GM06990 (cell line): ENCODE measurements at regions not wholly inside any gene's neighbourhood (a gene's known extent, or its start where the extent isn't known, plus 50 kb on each side); places are given as distances from the start of the nearest gene placed in this dataset.
"Not testable (repeated sequence)": the region's sequence is repeated elsewhere in the genome, so short reads cannot be mapped to it uniquely, and the experiment has no call there.

Source experiments
- DNase-seq: peaks from one replicate; pipeline ENCODE4 v3.0.0-alpha.2; 2011; ENCODE audit not compliant: insufficient read length; ENCODE audit errors: extremely low read depth
- H3K27me3 ChIP-seq: replicated peaks from 2 replicates; pipeline ENCODE4 v1.6.0; 2011; ENCODE audit warnings: low read length; ENCODE audit not compliant: control insufficient read depth, insufficient read depth
- H3K36me3 ChIP-seq: 2 replicates; pipeline ENCODE4 v1.5.1; 2011; ENCODE audit warnings: low read length; ENCODE audit not compliant: control insufficient read depth, insufficient read depth
- H3K4me3 ChIP-seq: replicated peaks from 2 replicates; pipeline ENCODE4 v1.5.1; 2011; ENCODE audit warnings: low read depth, mild to moderate bottlenecking, control low read depth, low read length
- TF ChIP-seq, protein P1 (sequence below): IDR thresholded peaks from 2 replicates; pipeline ENCODE4 v1.5.1; 2011; ENCODE audit warnings: low read length, control low read depth, mild to moderate bottlenecking, inconsistent platforms; ENCODE audit not compliant: insufficient read depth, poor library complexity, severe bottlenecking

DNA sequence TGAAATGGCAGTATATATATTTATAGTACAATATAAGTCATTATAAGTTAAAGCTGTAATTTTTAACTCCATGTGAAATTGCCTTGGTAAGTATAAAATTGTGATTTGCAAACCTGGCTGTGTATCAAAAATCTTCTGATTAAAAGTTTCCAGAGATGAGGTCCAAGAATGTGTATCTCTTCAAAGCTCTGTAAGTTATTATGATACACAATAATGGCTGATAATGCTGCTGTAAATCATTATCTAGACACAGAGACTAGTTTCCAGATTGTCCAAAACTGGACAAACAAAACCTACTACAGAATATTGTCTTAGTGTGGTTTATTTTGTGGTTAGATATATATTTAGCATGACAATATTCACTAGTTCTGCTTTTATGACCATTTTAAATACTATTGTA lies 514.8 kb downstream of the SLC6A15 start:
- Histone ChIP-seq H3K27me3 (no peaks in the 10 kb centered on the region), H3K4me3 (no peak overlapping the region), H3K36me3 (no peaks in the 10 kb centered on the region)
- TF ChIP-seq, protein P1, sequence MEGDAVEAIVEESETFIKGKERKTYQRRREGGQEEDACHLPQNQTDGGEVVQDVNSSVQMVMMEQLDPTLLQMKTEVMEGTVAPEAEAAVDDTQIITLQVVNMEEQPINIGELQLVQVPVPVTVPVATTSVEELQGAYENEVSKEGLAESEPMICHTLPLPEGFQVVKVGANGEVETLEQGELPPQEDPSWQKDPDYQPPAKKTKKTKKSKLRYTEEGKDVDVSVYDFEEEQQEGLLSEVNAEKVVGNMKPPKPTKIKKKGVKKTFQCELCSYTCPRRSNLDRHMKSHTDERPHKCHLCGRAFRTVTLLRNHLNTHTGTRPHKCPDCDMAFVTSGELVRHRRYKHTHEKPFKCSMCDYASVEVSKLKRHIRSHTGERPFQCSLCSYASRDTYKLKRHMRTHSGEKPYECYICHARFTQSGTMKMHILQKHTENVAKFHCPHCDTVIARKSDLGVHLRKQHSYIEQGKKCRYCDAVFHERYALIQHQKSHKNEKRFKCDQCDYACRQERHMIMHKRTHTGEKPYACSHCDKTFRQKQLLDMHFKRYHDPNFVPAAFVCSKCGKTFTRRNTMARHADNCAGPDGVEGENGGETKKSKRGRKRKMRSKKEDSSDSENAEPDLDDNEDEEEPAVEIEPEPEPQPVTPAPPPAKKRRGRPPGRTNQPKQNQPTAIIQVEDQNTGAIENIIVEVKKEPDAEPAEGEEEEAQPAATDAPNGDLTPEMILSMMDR = no peak
- DNase-seq = no peak

DNA sequence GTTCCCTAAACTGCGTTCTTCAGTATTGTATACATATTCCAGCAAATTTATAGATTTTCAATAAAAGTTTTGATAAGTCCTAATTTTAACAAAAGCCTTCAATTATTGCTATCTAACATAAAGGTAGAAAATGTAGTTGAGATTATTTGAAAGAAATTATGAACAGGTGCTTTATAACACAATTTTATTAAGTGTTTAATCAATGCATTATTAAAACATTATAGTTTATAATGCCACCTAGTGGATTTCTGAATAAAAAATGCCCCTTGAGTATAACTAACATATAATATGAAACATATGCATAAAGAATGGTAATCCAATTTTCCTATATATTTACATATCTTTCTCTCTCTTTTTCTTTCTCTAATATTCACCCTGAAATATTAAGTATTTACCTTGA lies 515.3 kb downstream of the SLC6A15 start:
- Histone ChIP-seq H3K36me3 (no peaks in the 10 kb centered on the region), H3K4me3 (no peak overlapping the region), H3K27me3 (no peaks in the 10 kb centered on the region)
- DNase-seq = no peak
- TF ChIP-seq, protein P1 = no peak

DNA sequence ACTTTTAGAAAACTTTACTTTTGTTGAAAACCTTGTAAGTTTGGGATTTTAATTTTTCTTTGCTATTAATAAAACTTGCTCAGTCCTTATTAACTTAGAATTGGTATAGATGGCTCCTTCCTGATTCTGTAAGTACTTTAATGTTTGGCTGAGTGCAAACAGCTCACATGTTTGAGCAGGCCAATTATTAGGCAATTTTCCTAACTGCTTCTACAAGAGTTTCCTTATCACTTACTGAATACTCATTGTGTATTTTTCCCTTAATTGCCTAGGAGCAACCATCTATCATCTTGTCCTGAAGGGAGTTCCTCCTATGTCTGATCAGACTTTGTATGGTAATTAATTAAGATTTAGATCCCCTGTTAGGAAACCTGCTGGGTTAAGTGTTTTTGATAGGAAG lies 521.4 kb downstream of the SLC6A15 start:
- H3K27me3 ChIP-seq = not testable (repeated sequence)

DNA sequence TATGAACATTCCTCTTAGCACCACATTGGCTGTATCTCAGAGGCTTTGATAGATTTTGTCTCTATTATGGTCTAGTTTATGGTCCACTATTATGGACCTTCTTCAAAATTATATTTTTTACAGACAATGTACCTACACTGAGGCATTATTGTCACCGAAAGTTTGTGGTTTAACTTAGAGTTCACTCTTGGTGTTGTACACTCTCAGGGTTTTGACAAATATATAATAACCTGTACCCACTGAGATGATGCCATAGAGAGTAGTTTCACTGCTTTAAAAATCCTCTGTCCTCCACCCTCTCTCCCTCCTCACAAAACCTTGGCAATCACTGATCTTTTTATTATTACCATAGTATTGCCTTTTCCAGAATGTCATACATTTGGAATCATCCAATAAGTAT lies 528.2 kb downstream of the SLC6A15 start:
- H3K4me3 ChIP-seq = no peak overlapping the region

More for the DNA sequence above, 521.4 kb downstream of the SLC6A15 start:
- not testable (repeated sequence) for DNase-seq, H3K36me3 ChIP-seq, H3K4me3 ChIP-seq

DNA sequence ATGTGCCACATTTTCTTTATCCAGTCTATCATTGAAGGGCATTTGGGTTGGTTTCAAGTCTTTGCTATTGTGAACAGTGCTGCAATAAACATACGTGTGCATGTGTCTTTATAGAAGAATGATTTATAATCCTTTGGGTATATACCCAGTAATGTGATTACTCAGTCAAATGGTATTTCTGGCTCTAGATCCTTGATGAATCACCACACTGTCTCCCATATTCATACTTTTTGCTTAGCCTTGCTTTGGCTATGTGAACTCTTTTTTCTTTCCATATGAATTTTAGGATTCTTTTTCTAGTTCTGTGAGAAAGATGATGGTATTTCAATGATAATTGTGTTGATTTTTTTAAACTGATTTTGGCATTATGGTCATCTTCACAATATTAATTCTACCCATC lies 530.1 kb downstream of the SLC6A15 start:
- not testable (repeated sequence) for H3K4me3 ChIP-seq, H3K27me3 ChIP-seq, H3K36me3 ChIP-seq, DNase-seq

More for the DNA sequence above, 528.2 kb downstream of the SLC6A15 start:
- H3K36me3 ChIP-seq = no peaks in the 10 kb centered on the region
- no peaks in the 10 kb centered on the region for H3K27me3 ChIP-seq
- TF ChIP-seq, protein P1 = no peak
- no peak for DNase-seq

DNA sequence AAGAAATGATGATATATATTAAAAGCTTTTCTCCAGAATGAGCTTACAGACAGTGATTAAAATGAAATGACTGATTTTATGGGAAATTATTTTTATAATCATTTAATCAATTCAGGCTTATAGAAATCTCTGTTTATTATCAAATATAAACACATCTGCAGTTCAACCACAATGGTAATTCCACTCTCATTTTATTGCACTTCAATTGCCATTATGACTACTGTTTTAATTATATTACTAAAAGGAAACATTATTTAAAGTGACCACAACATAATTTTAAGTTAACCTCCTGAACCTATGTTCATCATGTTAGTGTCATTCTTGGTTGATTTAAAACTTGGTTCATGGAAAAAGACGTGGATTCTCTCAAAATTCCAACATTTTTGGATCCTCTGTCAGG lies 536.3 kb downstream of the SLC6A15 start:
- H3K36me3 ChIP-seq = no peaks in the 10 kb centered on the region
- no peak overlapping the region for H3K4me3 ChIP-seq
- no peak for DNase-seq
- H3K27me3 ChIP-seq = no peaks in the 10 kb centered on the region
- TF ChIP-seq, protein P1 = no peak

DNA sequence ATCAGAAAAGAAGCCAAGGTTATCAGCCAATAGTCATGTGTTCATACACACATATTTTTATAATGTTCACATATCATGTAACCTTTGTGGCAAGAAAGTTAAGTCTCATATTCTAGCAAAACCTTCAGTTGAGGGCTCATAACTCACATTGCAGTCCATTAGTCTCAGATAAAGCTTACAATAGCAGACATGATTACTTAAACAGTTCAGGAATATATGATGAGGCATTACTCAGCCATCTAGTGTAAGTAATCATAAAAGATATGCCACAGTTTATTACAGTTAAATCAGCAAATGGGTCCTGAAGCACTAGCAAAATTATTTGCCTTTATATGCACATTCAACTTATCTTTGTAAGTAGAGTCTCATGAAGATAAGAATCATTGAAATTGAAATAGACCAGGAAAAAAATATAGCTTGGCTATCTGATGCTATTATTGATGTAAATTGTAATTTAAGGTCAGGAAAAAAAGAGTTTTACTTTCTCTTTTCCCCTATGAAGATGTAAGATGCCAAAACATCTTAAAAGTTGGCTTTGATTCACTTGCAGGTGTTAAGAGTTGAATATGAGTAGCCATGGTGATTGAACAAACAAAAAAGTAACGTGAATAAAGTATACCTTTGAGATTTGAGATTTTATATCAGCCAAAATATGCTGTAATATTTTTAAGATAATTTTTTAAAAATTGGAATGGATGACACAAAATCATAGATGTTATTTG lies 537.0 kb downstream of the SLC6A15 start:
- no peak overlapping the region for H3K4me3 ChIP-seq
- TF ChIP-seq, protein P1 = no peak
- no peak for DNase-seq
- no peaks in the 10 kb centered on the region for H3K36me3 ChIP-seq
- no peaks in the 10 kb centered on the region for H3K27me3 ChIP-seq
